ENCODE measurements at regions not wholly inside any gene's neighbourhood (a gene's known extent, or its start where the extent isn't known, plus 50 kb on each side); places are given as distances from the start of the nearest gene placed in this dataset.

GRCh38 chr5:144582066-144582465 is 411.4 kb downstream of the KCTD16 start:
- DNase-seq = no peak

DNA sequence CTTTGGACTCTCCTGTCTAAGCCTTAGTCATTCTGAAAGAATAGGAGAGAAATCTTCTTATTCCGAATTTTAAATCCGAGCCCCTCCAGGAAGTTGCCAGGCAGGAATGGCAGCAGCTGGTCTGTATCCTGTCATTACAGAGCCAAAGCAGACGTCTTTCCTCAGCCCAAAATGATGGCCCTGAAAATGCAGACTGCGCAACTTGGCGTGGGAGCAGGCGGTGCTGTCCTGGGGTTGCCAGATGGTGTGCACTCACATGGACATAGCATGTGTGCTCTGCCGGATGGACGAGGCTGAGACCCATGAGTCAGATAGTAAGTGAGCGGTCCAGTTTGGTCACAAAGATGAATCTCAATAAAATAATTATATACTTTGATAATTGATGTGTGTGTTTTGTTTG is 410.4 kb downstream of the KCTD16 start:
- no peak for DNase-seq

- no peak for DNase-seq
Measured at GRCh38 chr5:144577676-144578075, 407.0 kb downstream of the KCTD16 start.

GRCh38 chr5:144575736-144576135 is 405.1 kb downstream of the KCTD16 start:
- no peak for DNase-seq

DNA sequence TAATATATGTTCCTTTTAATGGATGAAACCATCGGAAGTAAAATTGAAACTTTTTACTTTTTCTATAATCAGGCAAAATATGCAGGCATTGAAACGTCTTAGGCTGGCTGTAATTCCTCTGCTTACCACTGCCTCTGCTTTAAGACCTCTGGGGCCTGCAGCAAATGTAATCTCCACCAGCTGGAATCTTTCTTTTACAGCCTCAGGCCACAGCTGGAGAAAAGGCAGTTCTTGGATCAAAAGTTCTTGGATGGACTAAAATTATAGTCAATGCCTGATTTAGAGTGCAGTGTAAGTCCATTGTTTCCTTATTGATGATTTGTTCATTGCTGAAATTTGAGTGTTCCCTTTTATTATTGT is 396.7 kb downstream of the KCTD16 start:
- no peak for DNase-seq

- no peak for DNase-seq
Measured at GRCh38 chr5:144566747-144567420, 396.2 kb downstream of the KCTD16 start.

DNA sequence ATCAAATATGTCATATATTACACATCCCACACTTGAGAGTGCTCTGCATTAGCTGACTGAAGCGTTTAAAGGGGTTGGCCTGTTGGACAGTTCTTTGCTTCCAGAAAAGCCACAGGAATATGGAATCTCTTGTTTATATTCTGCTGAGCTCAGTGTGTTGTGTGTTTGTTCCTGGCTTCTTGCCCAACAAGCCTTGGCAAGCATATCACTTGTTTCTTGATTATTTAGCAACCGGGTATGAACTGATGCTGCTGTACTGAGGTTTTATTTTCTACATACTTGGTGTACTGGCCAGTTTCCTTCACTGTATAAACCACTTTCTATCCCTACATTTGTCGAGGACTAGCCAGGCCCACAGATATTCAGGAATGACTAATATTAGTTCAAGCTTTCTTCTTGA is 378.9 kb downstream of the KCTD16 start:
- DNase-seq = no peak

- DNase-seq = no peak
Measured at GRCh38 chr5:144548936-144549335, 378.3 kb downstream of the KCTD16 start.

DNA sequence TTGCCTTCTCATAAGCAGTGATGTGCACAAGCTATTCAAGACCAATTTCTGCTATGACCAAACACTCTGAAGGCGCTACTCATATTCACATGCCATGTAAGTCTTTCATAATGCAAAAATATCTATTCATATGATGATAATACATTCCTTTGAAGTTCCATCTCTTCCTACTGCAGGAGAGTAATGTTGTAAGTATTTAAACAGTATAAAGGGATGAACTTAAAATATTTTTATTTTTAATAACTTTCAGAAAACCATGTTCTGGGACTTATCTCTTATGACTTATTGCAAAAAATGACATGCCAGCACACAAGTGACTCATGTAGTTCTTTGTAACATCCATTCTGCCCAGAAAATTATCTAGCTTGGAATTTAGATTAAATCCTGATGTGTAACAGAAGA is 376.4 kb downstream of the KCTD16 start:
- no peak for DNase-seq

DNA sequence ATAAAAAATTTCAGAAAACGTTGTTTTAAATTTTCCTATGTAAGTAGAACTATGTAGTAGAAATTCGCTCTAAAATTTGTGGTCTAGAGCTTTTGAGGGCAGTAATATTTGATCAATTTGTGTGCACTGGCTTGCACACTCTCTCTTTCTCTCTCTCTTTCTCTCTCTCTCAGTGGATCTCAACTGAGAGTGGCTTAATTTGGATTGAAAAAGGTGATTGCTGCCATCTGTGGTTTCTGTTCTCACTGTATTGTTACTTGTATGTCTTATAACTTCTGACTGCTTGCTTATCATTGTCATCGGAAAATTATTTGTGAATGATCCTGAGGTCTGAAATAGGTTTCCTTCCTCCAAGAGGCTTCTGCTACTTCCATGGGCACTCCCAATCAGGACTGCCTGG is 368.2 kb downstream of the KCTD16 start:
- no peak for DNase-seq

Data from stimulated activated CD4-positive, alpha-beta T cell treated with anti-CD3 and anti-CD28 coated beads, Interleukin-2, amount 100 ng/mL, for 48 hours (primary cell).